Stimulated activated CD4-positive, alpha-beta T cell treated with anti-CD3 and anti-CD28 coated beads, TNF-alpha, amount 100 ng/mL, for 24 hours (primary cell): ENCODE measurements at regions not wholly inside any gene's neighbourhood (a gene's known extent, or its start where the extent isn't known, plus 50 kb on each side); places are given as distances from the start of the nearest gene placed in this dataset.

Experiments
- DNase-seq, 3 experiments: peaks; one replicate each; pipeline ENCODE4 v3.0.0-alpha.2; 2020; ENCODE audit warnings: low read depth in 3 of 3

DNA sequence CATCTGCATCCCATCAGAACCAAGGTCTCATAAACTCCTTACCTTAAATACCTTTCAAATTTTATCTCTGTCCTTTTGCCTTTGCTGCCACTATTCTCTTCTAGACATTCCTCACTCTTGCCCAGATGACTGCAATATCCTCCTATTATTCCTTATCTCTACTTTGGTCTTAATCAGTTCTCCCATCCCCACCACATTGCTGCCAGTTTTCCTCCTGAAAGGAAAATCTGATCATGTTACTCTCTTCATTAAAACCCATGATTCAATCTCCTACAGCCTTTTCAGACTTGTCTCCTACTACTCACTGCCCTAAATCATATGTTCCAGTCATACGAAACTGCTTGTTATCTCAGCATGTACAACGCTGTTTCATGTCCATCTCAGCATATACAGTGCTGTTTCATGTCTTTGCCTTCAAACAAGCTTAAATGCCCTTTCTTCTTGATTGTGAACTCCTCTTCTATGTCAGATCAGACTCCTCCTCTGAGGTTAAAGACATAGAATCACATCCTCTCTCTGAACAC is 152.6 kb upstream of the FST start:
- DNase-seq = no peak

DNA sequence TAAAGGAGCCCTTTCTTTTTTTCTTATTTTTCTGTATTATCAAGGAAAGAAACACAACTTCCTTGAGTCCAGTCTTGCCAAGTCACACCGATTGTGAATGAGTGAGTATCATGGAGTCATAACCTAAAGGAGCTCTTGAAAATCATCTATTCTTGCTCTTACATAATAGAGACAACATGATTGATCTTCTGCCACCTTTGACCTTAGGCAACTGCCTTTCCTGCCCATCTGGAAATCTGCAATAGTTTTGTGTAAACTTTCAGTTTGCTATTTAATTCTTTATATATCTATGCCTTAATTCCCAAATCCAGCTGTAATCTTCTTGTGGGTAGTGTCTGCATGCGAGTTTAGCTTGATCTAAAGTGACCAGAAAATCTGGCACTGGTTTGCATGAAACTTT is 149.9 kb upstream of the FST start:
- no peak for DNase-seq

DNA sequence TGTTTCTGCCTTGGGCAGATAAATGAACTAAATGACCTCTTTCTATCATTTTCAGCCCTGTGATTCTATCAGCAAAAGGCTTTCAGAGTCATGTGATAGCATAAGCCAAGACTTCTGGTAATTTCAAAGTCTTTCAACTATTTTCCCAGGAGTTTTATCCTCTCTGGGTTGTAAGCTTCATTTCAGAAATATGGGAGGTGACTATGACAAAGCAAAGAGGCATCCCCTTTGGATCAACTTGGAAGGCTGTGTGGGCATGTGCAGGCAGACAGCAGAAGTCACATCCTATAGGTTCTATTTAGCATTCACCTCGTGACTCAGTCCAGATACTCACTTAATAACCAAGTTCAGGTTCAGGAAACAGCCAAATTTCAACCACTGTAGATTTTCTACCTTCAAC is 149.0 kb upstream of the FST start:
- DNase-seq = no peak

DNA sequence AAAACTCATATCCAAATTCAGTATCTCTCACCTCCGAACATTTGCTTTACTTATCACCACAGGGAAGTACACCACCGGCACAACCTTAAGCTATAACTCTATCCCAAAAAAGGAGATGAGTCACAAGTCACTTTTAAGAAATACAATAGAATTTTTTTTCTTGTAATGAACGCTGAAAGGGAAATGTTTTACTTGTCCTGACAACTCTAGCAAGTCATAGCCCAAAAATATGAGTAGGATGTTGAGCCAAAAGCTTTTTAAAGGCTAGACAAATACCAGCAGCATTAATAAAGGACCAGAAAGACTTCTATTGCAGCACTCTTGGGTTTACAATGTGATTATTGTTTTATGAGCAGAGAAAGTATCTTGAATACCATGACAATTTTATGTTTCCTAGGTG is 147.3 kb upstream of the FST start:
- no peak for DNase-seq

DNA sequence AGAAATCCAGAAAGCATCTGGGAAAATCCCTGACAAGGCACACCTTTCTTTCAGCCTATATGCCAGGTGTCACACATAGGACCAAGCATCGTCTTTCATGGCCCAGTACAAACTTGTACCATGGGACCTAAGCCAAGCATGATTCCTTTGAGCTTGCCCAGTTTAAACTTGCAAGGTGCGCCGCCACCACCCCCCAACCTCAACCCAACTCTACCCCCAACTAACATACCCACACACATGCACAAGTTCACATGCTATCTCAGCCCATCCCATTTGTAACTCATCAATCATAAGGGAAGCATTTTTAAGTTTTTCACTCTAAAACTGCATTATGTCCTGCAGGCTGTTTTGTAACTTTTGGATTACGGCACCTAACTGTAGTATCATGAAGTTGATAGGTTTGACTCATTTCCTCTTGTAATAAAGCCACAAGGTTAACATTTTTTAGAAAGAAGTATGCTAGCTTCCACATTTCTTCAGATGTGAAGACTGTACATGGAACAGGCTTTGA is 145.9 kb upstream of the FST start:
- no peak for DNase-seq

DNA sequence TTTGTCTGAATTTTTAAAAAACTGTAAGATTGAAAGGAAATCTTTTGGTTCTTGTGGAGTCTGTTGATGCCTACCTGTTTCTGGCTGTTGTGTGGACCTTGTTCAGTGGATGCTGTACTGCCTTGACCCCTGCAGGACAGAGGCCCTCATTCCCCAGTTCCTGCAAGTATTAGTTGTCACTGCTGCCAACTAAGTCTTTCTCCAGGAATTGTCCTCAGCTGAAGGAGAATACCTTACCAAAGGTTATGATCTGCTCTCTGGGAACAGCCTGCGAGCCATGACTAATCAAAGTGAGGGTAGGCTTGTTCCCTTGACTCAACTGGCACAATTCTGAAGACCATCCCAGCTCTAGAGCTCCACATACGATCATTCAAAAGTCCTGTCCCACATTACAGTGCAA is 145.3 kb upstream of the FST start:
- no peak for DNase-seq

DNA sequence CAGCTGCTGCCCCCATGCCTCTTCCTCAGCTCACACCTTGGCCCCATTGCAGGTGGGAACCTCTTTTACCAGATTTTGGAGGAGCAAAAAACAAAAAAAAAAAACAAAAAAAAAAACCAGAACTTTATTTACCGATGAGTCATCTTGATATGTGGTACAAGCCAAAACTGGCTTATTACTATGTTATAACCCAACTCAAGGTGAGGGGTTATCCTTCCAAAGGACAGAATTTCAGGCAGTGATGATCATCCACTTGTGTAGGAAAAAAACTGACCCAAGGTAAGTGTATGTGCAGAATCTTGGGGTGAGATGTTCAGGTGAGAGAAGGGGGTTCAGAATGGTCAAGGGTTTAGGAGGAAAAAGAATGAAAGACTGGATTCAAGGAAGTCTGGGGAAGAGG is 142.6 kb upstream of the FST start:
- DNase-seq = no peak

DNA sequence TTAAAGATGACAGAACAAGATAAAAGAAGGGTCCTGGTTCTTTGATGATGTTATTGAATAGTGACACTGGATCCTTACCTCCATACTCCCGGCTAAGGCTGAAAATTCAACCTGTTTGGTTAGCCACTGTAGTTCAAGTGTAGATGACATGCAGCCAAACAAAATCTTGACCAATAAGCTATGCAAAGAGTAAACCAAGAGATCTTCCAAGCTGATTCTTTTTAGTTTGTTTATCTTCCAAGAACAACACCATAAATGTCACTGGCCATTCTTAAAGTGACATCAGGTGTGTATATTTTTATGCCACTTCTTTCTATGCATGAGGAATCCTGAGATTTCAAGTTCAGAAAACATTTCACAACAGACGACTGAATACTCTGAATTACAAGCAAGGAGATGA is 141.5 kb upstream of the FST start:
- DNase-seq = no peak

DNA sequence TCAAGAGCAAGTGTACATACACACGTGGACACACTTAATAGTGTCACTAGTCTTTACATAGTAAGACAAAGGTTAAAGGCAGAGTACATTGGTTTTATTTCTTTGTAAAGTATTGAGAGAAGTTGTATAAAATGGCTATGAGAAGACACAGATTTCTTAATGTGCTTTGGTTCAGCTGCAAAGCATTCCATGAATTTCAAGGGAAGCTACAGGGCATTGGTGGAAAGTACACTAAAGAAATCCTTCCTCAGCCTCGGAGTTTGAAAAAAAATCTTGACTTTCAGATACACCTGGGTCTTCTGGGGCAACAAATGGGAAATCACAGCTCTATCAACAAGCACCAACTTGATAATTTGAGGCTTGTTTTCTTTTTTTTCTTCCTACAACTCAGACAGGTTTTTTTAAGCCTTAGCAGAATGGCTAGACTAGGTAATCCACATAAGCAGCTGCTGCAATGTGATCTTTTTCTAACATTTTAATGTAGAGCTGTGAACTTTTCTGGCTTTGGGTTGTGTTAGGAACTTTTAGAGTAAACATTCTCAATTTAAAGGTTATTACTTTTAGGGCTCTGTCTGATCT is 140.4 kb upstream of the FST start:
- DNase-seq = no peak

DNA sequence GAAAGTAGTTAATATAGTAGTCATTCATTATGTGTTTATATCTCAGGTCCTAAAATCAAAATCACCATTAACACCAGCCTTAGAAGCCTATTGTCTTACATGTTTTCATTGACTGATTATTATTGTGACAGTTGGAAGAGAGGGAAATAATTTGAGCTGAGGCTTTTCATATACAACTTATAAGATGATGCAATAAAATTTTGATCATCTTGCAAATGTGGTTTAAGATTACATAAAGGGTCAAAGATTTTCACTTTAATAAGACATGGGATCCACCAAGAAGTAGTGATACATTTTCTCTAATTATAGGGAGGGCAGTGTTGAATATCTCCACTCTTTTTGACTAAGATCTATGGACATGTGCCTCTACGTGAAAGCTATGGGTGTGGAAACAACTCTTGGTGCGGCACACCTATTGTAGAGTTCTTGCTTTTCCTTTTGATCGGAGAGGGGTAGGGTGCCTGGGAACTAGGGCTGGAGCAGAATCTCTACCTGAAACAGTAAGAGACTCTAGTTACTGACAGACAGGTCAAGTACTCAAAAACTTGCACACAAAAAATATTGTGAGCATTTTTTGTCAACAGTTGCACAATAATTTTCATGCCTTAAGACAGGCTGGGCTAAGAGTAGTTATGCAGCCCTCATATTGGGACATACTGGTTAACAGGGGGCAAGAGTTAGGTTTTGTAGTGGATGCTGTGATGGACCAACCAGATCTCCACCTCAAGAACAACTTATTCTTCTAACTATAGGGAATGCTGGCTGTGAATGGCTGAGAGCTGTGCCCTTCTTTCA is 139.3 kb upstream of the FST start:
- no peak for DNase-seq

DNA sequence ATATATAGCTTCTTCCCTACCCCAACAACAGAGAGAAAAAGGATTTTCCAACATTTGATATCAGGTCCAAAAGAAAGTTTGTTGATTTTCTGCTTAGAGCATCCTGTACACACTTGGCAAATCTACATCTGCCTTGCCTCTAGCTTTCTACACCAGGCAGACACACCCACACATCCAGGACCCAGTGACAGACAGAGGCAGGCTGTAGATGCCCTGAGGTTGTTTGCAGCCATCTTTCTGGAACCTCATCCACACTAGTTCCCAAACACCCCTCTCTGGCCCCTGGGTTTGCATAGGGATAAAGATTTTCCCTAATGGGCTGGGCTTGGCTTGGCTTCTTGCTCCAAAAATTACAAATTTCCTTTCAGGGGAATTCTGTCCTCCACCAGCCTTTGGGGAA is 138.2 kb upstream of the FST start:
- DNase-seq = no peak

DNA sequence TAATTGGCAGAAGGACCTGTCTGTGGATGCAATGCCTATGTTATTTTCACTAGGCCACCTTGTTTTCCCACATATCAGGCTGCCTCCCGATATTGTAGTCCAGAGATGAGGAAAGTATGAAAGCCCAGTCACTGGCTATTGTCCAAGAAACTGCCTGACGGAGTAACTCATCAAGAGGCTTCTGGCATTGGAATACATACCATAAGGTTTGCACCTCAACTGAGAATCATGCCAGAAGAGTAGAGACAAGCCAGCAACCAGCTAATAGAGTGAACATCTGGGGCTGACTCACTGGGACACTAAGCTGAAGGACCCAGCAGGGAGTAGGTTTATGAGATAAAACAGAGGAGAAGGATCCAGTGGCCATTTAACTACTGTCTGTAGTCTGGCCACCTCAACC is 137.2 kb upstream of the FST start:
- DNase-seq = no peak

DNA sequence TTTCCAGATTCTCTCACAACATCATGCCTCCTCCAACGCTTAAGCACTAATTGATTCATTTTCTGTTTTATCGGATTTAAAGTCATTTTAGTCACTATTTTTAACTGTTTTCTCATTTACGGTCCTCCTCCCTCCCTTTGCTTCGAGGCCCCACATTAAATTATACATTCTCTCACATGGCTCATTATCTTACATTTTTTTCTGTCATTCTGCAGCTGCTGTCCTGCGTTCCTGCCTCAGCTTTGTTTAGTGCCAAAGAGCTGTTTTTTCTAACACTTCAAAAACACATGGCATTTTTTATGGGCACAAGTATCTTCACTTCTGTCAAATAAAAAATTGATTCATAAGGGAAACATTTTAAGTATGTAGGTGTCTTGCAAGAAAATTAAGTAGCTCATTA is 130.1 kb upstream of the FST start:
- DNase-seq = no peak

DNA sequence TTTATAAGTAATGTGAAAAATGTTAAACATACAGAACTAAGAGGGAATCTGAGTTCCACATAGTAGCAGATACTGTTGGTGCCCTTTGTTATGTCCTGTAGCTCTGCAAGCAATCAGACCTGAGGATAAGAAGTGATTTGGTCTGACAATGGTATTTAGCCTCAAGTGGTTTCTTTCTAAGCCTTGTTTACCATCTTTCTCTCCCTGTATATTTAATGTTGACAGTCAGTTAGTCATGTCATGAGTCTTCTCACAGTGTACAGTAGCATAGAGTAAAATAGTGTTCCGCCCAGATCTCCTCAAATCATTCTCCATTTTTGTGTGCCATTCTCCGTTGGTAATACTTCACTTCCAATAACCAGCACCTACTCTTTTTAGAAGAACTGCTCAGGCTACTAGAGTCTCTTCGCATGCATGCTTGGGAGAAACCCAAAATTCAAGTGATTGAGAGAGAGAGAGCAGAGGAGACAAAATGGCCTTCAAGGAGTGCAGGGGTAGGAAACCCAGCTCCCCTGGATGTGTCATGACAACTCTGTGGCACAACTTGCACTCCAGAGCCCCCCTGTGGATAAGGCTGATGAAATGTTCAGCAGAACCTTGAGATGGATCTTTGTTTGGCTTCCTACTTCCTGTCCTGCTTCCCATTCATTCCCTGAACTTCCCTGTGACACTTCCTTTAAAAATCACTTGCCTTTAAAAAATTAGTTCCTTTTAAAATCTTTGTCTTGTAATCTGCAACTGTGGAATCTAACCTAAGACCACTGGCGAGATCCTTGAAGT is 129.2 kb upstream of the FST start:
- no peak for DNase-seq

DNA sequence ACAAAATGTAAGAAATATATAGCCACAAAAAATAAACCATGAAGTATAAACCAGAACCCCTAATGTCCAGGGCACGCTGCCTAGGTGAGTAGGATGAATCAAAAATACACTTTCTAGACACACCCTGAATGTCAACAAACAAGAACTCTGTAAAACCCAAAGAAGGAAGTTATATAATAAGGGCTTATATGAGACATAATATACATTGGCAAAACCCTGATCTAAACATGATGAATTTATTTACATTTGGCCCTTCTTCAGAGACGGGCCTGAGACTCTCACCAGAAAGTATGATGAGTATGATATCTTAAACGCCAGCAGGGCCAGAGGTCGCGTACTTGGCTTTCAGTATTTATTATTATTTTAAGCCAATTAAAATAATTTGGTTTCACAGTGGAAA is 125.1 kb upstream of the FST start:
- no peak for DNase-seq

DNA sequence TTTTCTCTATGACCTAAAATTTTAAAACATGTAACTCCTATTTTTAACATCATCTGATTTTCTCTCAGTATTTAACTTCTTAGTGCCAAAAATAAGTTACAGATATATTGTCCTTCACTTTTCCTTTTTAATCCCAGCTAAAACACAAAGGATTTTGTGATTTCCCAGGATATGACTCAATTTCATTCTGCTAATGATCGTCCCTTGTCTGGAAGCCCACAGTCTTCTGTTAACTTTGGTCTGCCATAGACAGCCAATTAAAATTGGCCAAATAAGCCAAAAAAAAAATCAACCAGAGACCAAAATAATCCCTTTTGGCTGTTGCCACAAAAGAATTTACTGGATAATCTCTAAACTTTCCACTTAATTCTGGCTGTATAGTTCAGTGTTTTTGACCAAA is 124.5 kb upstream of the FST start:
- no peak for DNase-seq

DNA sequence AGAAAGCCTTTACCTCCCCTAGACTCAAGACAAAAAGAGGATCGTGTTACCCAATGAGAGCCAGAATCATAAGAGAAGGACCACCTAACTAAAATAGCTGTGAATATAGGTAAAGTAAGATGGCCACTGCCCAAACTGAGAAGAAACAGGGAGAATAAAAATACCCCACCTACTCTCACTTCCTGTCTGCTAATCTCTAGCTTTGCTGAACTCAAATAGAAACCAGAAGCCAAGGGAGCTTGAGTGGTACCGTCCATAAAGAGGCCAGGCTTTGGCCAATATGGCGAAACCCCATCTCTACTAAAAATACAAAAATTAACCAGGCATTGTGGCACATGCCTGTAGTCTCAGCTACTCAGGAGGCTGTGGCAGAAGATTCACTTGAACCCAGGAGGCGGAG is 123.0 kb upstream of the FST start:
- DNase-seq = no peak

DNA sequence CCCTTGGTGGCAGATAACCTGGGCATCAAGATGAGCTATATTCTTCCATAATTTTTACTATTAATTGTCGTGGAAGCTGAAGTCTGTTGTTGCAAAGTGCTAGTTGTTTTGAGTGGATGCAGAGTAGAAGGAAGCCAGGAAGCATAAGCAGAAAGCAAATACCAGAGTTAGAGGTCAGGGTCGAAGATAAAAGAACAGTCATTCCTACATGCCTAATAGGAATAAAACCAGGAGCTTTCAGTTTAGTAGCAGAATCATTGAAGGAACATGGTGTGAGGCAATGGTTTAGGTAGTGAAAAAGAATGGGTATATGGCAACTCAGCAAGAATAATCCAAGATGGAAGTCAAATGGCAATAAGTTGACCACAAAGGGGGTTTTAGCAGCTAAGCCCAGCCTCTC is 121.6 kb upstream of the FST start:
- no peak for DNase-seq

DNA sequence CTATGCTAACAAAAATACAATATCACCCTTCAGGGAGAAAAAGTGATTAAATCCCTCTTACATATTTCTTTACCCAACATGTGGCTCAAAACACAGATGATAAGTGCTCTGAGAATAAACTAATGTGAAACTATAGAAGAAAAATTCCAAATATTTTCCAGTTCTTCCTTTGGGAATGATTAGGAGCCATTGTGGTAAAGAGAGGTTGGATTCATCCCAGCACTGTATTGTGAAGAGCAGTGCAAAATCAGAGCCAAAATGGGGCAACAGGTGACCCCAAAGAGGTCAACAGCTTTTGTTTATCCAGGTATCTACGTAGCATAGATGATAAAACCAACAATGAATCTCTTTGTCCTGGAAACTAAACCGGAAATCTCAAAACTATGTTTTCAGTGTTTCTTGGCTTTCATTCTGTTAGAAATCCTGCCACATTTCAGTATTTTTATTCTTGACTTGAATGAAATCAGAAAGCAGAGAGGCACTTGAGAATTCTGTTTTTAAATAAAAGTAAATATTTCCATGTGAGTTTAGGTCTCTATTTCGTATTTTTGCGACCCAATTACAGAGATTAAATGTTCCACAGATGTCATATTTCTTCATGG is 120.4 kb upstream of the FST start:
- DNase-seq = no peak

DNA sequence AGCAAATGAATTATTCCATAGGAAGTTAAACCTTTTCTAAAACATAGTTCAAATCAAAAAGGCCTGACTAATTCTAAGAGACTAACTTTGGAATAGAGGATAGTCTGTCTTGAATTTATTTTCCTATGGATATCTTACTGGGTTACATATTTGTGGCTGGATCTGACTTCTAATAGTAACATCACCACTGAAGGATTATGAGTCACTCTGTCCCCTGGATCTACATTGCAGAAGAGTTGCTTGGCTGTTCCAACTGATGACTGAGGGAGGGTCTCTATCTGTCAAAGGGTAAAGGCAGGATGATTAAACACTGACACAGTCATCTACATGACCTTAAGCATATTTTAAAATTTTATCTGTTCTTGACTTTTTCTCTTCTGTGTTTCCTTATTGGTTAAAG is 119.6 kb upstream of the FST start:
- DNase-seq = no peak

DNA sequence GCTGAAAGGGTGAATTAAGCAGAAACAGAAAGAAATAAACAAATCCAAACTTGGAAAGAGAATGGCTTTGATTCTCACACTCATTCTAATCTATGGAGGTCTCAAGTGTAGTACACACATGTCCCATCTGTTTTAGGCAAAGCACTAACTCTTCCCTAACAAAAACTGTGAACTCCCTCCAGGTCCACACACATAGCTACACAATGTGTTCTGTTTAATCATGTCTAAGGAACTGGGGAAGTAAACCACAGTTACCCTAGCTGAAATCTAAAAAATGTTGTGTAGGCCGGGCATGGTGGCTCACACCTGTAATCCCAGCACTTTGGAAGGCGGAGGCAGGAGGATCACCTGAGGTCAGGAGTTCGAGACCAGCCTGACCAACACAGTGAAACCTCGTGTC is 118.7 kb upstream of the FST start:
- DNase-seq = no peak

DNA sequence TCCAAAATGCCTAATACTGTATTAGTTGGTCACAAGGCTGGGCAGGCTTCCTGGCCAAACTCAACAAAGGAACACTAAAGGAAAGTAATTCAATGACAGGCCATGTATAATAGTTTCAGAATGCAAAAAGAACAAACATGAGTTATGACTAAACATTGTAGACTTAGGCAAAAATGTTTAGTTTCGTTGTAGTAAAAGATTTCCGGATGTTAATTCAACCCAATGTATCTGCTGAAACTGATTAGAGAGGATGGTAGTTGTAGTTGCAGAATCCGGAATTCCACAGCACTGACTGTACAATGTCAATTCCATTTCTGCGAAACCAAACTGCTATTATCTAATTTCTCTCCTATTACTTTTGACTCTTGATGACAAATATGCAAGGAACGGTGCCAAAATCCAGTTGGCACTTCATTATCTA is 117.9 kb upstream of the FST start:
- DNase-seq = no peak
